ENCODE measurements at regions not wholly inside any gene's neighbourhood (a gene's known extent, or its start where the extent isn't known, plus 50 kb on each side); places are given as distances from the start of the nearest gene placed in this dataset.
"Not testable (repeated sequence)": the region's sequence is repeated elsewhere in the genome, so short reads cannot be mapped to it uniquely, and the experiment has no call there.

DNA sequence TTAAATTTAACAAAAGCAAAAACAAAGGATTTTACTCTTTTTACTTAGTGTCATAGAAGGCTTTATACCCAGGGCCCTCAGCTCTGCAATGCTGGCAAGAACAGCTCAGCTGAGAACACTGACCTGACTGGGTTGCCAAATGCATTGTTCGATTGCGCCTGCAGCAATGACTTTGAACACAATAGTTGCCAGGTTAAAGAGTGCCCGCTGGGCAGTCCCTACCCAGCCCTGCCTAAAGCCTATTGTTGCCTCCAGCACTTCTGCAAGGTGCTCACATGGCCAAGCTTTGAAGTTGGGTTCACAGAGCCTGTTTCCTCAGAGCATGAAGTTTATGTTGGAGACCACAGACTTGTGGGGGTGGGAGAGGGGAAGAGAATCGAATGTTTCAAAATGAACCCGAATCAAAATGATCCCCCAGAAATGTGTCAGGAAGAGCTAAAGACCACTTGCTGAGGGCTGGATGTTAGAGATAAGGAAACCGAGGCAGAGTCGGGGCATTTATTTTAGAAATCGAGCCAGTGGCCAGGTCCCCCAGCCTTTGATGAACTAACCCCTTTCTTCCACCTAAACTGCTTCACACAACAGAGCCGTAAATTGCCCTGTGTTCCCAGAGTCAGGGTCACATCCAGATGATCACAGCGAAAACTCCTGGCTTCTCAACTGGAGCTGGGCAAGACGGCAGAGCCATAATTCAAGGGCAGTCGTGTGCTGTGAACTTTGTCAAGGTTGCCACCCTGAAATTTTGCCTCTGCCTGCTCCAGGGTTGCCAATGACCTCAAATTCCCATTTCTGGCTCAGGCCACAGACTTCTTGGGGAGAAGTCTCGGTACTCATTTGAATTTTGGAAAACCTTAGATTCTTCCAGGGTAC lies 55.0 kb downstream of the FOXA2 start:
- Mint-ChIP-seq H3K9me3 (no peaks in the 10 kb centered on the region), H3K36me3 (no peaks in the 10 kb centered on the region), H3K27ac (no peak overlapping the region), H3K4me1 (no peaks in the 10 kb centered on the region), H3K4me3 (no peak overlapping the region), H3K27me3 (no peaks in the 10 kb centered on the region)
- DNase-seq, result no peak
- CTCF ChIA-PET, result no interaction called here

DNA sequence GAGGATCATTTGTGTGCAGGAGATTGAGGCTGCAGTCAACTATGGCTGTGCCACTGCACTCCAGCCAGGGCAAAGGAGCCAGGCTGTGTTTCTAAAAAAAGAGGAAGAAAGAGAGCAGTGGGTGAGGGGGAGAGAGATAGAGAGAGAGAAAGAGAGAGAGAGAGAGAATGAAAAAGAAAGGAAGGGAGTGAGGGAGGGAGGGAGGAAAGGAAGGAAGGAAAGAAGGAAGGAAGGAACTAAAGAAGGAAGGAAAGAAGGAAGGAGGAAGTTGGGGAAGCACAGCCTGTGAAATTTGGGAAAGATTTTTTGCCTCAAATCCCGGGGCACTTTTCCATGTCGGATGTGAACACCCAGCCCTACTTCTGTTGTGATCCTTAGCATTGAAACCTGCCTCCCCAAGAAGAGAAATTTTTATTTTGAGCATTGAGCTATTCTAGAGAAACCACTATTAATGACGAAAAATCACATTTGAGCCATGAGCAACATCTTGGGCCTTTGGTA lies 57.8 kb downstream of the FOXA2 start:
- CTCF ChIA-PET, result no interaction called here
- Mint-ChIP-seq H3K27ac (no peak overlapping the region), H3K9me3 (no peaks in the 10 kb centered on the region)

DNA sequence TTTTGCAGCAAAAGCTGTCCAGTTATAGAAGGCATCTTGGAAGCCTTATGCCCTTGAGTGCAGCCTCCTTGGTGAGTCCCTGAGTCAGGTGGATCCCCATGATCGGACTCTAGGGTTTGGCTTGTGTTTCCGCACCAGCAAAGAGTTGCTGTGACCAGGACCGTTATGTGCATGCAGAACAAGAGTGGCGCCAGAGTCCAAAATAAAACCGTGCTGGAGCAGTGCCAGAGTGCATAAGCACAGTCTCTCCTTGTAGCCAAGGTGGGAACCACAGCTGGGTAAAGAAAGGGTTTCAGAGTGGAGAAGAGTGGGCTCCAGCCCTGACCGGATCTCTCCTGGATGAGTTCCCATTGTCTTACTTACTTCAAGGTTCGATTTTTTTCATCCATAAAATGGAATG lies 58.6 kb downstream of the FOXA2 start:
- CTCF ChIA-PET, result no interaction called here

More for the DNA sequence above, 57.8 kb downstream of the FOXA2 start:
- no peak for DNase-seq
- no peaks in the 10 kb centered on the region for H3K36me3 Mint-ChIP-seq
- H3K4me1 Mint-ChIP-seq, result no peaks in the 10 kb centered on the region
- no peak overlapping the region for H3K4me3 Mint-ChIP-seq
- no peaks in the 10 kb centered on the region for H3K27me3 Mint-ChIP-seq

DNA sequence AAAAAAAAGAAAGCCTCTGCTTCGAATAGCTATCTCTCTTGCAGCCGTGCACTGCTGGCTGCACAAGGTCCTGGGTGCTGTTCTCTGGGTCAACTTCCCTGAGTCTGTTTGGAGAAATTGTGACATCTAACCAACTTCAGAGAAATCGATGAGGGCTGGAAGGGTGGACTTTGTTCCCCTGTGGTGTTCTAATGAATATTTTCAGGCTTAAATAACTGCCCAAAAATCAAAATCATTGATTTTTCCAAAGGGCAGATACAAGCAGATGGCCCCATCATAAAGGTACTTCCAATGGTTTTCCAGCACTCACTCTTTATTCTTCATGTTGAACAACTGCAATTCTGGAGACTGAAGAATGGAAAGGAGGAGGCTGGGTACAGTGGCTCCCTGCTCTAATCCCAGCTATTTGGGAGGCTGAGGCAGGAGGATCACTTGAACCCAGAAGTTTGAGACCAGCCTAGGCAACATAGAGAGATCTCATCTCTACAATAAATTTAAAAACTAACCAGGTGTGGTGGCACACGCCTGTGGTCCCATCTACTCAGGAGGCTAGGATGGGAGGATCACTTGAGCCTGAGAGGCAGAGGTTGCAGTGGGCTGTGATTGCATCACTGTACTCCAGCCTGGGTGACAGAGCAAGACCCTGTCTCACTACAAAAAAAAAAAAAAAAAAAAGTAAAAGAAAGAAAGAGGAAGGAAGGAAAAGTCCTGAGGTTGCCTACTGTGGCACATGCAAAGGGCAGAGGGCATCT lies 59.1 kb downstream of the FOXA2 start:
- Mint-ChIP-seq H3K27me3 (peaks cover 3% of the 10 kb centered on the region), H3K4me1 (no peaks in the 10 kb centered on the region), H3K4me3 (no peak overlapping the region), H3K27ac (no peak overlapping the region), H3K36me3 (no peaks in the 10 kb centered on the region), H3K9me3 (no peaks in the 10 kb centered on the region)
- no peak for DNase-seq
- CTCF ChIA-PET, result no interaction called here

More for the DNA sequence above, 58.6 kb downstream of the FOXA2 start:
- Mint-ChIP-seq H3K27ac (no peak overlapping the region), H3K9me3 (no peaks in the 10 kb centered on the region), H3K36me3 (no peaks in the 10 kb centered on the region), H3K4me3 (no peak overlapping the region), H3K27me3 (no peaks in the 10 kb centered on the region), H3K4me1 (no peaks in the 10 kb centered on the region)
- no peak for DNase-seq

DNA sequence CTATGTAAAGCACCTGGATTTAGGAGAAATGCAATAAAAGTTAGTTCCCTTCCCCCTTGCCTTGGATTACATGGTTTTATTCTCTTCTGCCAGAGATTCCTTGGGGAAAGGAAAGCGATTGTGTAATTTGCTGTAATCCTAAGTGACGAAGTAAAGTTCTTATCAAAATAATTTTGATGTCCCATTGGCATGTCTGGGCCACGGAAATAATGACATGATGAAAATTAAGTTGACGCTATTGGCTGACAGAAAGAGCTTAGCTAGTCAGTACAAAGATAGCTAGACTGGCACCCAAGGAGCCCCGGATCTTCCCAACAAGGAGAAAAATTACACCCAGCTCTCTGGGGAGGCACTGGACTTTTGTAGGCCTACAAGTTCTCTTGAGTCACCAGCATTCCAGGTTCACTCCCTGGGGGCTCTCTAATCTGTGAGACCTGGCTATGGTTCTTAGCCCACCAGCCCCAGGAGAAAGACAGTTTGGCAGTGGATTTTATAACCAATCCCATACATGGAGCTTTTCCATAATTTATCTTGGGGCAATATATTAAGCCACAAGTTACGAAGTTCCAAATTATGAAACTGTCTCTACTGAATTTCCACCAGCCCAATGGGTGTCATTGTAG lies 59.9 kb downstream of the FOXA2 start:
- Mint-ChIP-seq H3K9me3 (no peaks in the 10 kb centered on the region), H3K4me3 (no peak overlapping the region), H3K4me1 (no peaks in the 10 kb centered on the region), H3K27ac (no peak overlapping the region), H3K36me3 (no peaks in the 10 kb centered on the region), H3K27me3 (peaks cover 4% of the 10 kb centered on the region)
- no peak for DNase-seq
- CTCF ChIA-PET, result no interaction called here

DNA sequence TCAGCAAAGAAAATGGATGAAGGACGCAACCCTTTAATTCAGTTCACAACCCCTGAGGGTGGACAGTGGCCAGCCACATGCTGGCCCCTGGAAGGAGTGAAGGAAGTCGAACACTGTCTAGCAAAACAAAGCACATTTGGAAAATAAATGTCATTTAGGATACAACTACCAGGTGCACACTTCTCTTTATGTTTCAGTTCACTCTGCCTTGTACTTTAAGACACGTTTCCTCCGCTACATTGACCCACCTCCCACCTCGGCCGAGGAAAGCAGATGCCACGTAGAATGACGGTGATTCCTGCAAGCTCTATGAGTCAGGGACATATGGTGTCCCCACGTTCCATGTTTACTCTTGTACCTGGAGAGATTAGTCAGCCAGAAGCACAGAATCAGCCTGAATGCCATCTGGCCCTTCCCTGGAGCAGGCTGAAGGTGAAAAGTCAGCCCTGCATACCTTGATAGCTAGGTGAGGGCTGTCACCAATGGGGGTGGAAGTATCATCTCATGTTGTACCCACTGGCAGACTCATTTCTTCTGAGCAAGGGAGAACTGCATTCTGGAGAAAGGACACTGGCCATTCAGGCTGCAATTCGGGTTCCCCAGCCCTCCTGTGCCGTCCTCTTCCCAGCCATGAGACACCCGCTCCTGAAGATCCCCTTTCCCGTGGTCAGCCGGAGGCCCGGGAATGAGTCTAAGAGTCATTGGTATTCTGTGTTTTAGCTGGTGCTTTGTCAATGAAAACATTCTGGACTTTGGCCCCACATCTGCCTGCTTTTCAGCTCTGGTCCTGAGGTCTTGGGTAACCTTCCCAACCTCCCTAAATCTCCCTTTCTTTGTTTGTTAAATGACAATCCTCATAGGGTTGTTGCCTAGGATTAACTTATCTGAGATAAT lies 60.6 kb downstream of the FOXA2 start:
- no peaks in the 10 kb centered on the region for H3K36me3 Mint-ChIP-seq
- no peaks in the 10 kb centered on the region for H3K4me1 Mint-ChIP-seq
- H3K27me3 Mint-ChIP-seq, result peaks cover 4% of the 10 kb centered on the region
- DNase-seq, result no peak
- H3K9me3 Mint-ChIP-seq, result no peaks in the 10 kb centered on the region
- H3K27ac Mint-ChIP-seq, result no peak overlapping the region
- no peak overlapping the region for H3K4me3 Mint-ChIP-seq
- CTCF ChIA-PET, result no interaction called here

DNA sequence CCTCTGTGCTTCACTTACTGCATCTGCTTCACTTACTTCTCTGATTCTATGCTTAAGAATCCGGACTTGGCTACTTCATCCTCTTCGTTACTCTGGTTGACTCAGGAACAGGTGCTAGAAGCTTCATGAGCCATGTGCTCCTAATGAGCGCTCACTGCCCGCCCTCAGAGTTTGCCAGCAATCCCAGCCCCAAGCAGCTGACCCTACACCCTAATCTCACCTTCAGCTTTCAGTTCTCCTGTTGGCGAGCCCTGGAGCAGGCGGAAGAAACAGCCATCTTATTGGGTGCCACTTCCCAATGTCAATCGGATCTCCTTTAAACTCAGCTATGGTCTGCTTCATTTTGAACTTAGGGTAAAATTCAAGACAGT lies 61.3 kb downstream of the FOXA2 start:
- CTCF ChIA-PET, result no interaction called here
- Mint-ChIP-seq H3K9me3 (peaks cover 3% of the 10 kb centered on the region), H3K27ac (no peak overlapping the region), H3K4me1 (no peaks in the 10 kb centered on the region), H3K4me3 (no peak overlapping the region), H3K36me3 (no peaks in the 10 kb centered on the region), H3K27me3 (peaks cover 4% of the 10 kb centered on the region)
- DNase-seq, result no peak

DNA sequence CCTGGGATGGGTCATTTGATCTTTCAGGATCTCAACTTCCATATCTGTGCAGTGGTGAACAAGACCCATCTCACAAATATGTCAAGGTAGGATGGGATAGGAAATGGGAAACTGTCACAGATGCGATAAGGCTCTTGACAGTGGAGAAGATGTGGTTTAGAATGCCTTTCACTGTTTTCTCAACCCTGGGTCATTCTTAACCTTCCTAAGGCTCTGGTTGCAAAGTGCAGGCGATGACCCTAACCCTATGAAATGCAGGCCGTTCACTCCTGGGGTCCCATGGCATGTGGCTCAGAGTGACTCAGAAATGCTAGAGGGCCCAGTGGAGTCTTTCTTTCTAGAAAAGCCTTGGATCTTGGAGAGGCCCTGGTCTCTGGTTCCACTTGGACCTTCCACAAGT lies 61.7 kb downstream of the FOXA2 start:
- no peak overlapping the region for H3K4me3 Mint-ChIP-seq
- H3K36me3 Mint-ChIP-seq, result no peaks in the 10 kb centered on the region
- no peaks in the 10 kb centered on the region for H3K4me1 Mint-ChIP-seq
- no peak for DNase-seq
- CTCF ChIA-PET, result no interaction called here
- peaks cover 3% of the 10 kb centered on the region for H3K9me3 Mint-ChIP-seq
- peaks cover 4% of the 10 kb centered on the region for H3K27me3 Mint-ChIP-seq
- no peak overlapping the region for H3K27ac Mint-ChIP-seq

DNA sequence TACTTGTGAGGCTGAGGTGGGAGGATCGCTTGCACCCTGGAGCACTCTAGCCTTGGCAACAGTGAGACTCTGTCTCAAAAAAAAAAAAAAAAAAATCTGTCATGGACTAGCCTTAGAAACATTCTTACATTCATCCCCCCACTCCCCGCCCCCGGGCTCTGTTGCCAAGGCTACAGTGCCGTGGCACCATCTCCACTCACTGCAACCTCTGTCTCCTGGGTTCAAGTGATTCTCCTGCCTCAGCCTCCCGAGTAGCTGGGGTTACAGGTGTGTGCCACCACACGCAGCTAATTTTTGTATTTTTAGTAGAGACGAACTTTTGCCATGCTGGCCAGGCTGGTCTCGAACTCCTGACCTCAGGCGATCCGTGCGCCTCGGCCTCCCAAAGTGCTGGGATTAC lies 62.4 kb downstream of the FOXA2 start:
- H3K9me3 Mint-ChIP-seq, H3K36me3 Mint-ChIP-seq, DNase-seq, H3K27ac Mint-ChIP-seq, H3K4me1 Mint-ChIP-seq, H3K27me3 Mint-ChIP-seq, CTCF ChIA-PET, H3K4me3 Mint-ChIP-seq: not testable (repeated sequence)

DNA sequence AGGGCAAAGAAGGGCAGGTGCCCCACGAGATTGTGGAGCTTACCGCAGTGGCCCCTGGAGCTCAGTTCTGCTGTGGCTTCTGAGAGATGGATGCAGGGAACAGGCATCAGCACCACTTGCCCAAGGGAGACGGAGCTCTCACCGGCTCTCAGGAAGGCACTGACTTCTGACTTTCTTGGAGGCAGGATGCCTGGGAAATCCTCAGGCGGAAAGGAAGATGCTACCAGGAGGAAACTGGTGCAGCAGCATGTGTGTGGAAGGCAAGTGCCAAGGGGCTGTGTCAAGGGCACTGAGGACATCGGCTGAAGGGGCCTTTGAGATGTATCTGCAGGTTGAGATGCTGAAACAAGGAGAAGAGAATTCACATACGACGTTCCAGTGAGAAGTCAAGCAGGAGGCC lies 64.0 kb downstream of the FOXA2 start:
- peaks cover 5% of the 10 kb centered on the region for H3K9me3 Mint-ChIP-seq
- H3K27ac Mint-ChIP-seq, result no peak overlapping the region
- H3K36me3 Mint-ChIP-seq, result no peaks in the 10 kb centered on the region
- H3K4me1 Mint-ChIP-seq, result no peaks in the 10 kb centered on the region
- peaks cover 4% of the 10 kb centered on the region for H3K27me3 Mint-ChIP-seq
- no peak for DNase-seq
- CTCF ChIA-PET, result no interaction called here
- H3K4me3 Mint-ChIP-seq, result no peak overlapping the region

DNA sequence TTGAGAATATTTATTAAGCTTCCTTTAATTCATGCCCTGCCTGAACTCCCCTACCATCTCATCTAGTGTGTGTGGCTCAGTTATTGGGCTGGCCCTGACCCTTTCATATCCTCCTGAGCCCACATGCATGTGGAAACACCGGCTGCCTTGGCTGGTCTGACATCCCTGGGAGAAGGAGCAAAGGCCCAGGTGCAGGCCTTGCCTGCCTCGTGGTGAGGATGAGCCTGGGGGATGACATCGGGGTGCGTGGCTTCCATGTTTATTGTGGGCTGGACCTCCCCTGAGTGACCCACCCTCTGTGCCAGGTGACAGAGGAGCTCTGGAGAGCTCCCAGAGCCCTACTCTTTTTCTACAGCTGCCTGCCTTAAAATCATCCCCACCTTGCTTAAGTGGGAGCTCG lies 69.1 kb downstream of the FOXA2 start:
- Mint-ChIP-seq H3K36me3 (no peaks in the 10 kb centered on the region), H3K4me3 (no peak overlapping the region), H3K27ac (no peak overlapping the region), H3K27me3 (peaks cover under 1% of the 10 kb centered on the region), H3K4me1 (no peaks in the 10 kb centered on the region), H3K9me3 (peaks cover 5% of the 10 kb centered on the region)
- DNase-seq, result no peak
- CTCF ChIA-PET, result no interaction called here

DNA sequence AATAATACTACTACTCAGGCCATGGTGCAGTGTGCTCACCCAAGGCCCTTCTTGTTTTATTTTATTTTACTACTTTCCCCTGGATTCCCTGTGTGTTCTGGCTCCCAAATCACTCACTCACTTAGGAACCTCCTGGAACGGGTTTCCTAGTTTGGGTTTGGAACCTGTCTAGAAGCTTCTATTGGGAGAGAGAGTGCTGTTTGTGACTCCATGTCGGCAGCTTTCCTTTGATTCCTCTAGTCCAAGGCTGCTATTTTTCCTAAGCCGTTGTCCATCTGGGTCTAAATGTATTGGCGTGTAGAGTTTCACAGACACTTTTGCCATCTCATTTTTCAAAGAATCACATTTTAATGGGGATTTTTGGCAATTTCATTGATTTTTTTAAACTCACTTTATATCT lies 70.8 kb downstream of the FOXA2 start:
- H3K36me3 Mint-ChIP-seq, result no peaks in the 10 kb centered on the region
- no peak for DNase-seq
- CTCF ChIA-PET, result no interaction called here
- peaks cover 4% of the 10 kb centered on the region for H3K9me3 Mint-ChIP-seq
- no peak overlapping the region for H3K27ac Mint-ChIP-seq
- H3K4me1 Mint-ChIP-seq, result no peaks in the 10 kb centered on the region
- H3K4me3 Mint-ChIP-seq, result no peak overlapping the region
- H3K27me3 Mint-ChIP-seq, result no peaks in the 10 kb centered on the region

DNA sequence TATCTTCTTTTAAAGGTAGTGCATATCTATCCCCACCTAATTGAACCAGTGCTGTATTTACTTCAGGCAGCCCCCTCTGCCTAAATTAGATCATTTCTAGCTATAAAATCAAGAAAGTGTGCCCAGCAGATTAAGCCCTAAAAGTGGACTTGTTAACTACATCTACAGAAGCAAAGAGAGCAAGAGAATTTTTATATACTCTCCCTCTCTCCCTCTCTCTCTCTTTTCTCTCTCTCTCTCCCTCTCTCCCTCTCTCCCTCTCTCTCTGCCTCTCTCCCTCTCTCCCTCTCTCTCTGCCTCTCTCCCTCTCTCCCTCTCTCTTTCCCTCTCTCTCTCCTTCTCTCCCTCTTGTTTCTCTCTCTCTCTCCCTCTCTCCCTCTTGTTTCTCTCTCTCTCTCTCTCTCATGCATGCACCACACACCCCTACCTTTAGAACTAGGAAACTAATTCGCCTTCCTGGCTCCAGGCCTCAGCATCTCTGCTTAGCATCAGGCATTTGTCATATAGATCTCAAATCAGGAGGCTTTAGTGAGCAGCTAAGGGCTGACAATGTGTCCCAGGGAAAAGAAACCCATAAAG lies 71.4 kb downstream of the FOXA2 start:
- Mint-ChIP-seq H3K4me3 (no peak overlapping the region), H3K27ac (no peak overlapping the region), H3K4me1 (no peaks in the 10 kb centered on the region), H3K27me3 (no peaks in the 10 kb centered on the region), H3K9me3 (peaks cover 2% of the 10 kb centered on the region), H3K36me3 (no peaks in the 10 kb centered on the region)
- CTCF ChIA-PET, result no interaction called here
- no peak for DNase-seq
